CMK (cell line): ENCODE measurements at regions not wholly inside any gene's neighbourhood (a gene's known extent, or its start where the extent isn't known, plus 50 kb on each side); places are given as distances from the start of the nearest gene placed in this dataset.
"Not testable (repeated sequence)": the region's sequence is repeated elsewhere in the genome, so short reads cannot be mapped to it uniquely, and the experiment has no call there.

Experiments
- DNase-seq: peaks from one replicate; pipeline ENCODE4 v3.0.0-alpha.2; 2010; ENCODE audit warnings: low read depth

DNA sequence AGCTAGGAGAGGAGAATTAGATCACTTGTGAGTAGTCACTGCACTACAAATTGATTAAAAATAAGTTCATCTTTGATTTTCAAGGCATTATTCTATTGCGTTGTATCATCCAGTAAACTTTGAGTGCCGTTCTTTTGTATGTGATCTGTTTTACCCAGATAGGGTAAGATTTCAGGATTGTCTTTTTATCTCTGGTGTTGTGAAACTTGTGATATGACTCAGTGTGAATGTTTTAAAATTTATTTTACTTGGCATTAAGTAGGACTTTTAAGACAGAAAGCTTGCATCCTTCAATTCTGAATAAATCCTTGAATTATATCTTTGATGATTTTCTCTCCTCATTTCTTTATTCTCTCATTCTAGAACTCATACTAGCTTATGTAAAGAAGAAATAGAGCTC, 93.3 kb upstream of the ADAMTS5 start:
- DNase-seq = no peak

- no peak for DNase-seq
Observed at GRCh38 chr21:27058673-27059605, 92.1 kb upstream of the ADAMTS5 start.

- DNase-seq = no peak
Observed at GRCh38 chr21:27057997-27058396, 91.1 kb upstream of the ADAMTS5 start.

GRCh38 chr21:27047658-27048314, 80.9 kb upstream of the ADAMTS5 start:
- no peak for DNase-seq

DNA sequence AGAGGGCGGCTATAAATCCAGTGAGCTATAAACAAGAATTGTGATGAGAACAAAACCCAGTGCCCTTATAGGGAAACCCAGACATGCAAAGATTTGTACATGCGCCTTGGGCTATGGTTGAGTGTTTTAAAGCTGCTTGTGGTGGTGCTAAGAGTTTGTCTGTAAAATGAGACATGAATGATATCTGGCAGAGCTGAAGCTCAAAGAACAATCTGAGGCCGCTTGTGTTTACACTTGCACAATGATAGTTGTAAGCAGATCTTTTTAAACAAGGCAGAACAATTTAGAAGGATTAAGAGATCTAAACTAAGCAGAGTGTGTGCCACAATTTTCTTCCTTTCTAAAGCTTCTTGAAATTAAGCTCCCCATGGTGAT, 80.4 kb upstream of the ADAMTS5 start:
- no peak for DNase-seq

GRCh38 chr21:27045281-27045985, 78.5 kb upstream of the ADAMTS5 start:
- no peak for DNase-seq

- no peak for DNase-seq
Observed at GRCh38 chr21:27043377-27043776, 76.5 kb upstream of the ADAMTS5 start.

DNA sequence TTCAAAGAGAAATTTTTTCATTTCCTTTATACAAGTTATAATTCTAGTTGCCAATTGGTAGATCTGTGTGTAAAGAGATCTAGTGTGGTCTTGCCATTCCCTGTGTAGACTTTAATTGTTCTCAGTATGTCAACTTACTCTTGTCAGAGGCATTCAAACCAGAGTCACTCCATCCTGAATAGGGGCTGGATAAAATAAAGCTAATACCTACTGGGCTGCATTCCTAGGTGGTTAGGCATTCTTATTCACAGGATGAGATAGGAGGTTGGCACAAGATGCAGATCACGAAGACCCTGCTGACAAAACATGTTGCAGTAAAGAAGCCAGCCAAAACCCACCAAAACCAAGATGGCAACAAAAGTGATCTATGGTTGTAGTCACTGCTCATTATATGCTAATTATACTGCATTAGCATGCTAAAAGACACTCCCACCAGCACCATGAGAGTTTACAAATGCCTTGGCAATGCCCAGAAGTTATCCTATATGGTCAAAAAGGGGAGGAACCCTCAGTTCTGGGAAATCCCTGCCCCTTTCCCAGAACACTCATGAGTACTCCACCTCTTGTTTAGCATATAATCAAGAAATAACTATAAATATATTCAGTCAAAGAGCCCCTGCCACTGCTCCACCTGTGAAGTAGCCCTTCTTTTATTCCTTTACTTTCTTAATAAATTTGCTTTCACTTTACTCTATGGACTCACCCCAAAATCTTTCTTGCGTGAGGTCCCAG, 74.0 kb upstream of the ADAMTS5 start:
- no peak for DNase-seq

- DNase-seq = no peak
Observed at GRCh38 chr21:27036736-27037301, 69.9 kb upstream of the ADAMTS5 start.

- DNase-seq = no peak
Observed at GRCh38 chr21:27035791-27036190, 68.9 kb upstream of the ADAMTS5 start.

DNA sequence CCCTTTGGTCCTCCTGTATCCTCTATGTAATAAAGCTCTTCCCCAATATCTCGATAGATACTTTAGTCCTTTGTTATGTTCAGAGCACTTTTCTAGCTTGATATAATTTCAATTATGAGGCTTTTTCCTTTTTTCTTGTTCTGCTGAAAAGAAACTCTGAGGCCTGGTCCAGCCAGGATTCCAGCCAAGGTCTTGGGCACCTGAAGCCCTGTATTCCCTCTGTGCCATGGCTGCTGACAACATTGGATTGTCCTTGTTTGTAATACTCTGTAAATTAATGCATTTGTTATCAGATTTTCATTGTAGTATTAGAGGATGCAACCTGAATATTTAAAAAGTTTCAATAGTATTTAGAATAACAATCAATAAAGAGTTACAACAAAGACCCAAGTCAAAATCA, 67.9 kb upstream of the ADAMTS5 start:
- DNase-seq = no peak

- no peak for DNase-seq
Observed at GRCh38 chr21:27033471-27033870, 66.6 kb upstream of the ADAMTS5 start.

- no peak for DNase-seq
Observed at GRCh38 chr21:27026501-27026900, 59.6 kb upstream of the ADAMTS5 start.

DNA sequence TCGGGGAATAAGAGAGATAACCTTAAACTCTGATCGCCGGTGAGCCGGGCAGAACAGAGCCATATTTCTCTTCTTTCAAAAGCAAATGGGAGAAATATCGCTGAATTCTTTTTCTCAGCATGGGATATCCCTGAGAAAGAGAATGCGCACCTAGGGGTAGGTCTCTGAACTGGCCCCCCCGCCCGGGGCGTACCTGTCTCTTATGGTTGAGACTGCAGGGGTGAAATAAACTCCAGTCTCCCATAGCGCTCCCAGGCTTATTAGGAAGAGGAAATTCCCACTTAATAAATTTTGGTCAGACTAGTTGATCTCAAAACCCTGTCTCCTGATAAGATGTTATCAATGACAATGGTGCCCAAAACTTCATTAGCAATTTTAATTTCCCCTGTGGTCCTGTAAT, 58.8 kb upstream of the ADAMTS5 start:
- not testable (repeated sequence) for DNase-seq

GRCh38 chr21:27024971-27025370, 58.1 kb upstream of the ADAMTS5 start:
- no peak for DNase-seq

DNA sequence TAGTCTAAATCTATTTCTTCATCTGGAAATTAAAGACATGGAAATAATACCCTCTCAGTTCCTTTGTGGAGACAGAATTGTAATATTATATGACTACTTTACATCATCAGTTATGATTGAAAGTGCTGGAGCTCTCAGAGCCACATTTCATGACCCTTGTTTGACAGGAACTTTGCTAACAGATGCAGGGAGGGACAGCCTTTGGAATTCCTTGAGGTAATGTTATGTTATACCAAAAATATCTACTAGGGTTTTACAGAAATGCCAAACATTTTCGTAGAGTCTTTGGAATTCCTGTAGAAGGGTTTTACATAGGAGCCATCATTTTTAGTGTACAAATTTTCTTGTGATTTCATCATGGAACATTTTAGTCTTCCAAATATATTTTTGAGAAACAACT, 57.4 kb upstream of the ADAMTS5 start:
- no peak for DNase-seq

DNA sequence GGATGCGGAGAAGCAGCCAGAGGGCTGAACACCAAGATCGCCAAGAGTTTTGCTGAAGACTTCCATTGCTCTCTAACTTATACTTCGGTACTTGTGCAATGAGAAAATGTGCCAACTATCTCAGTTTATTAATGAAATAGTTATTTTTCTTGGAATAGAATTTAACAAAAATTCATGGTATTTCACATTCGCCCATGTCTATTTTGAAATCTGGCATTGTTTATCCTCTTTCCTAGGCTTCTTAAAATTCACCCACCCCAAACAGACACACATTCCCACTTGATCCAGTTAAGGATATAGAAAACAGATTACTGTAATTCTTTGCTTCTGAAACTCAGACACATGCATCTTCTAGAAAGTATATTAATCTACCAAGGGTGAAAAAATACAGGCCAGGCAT, 56.3 kb upstream of the ADAMTS5 start:
- no peak for DNase-seq

DNA sequence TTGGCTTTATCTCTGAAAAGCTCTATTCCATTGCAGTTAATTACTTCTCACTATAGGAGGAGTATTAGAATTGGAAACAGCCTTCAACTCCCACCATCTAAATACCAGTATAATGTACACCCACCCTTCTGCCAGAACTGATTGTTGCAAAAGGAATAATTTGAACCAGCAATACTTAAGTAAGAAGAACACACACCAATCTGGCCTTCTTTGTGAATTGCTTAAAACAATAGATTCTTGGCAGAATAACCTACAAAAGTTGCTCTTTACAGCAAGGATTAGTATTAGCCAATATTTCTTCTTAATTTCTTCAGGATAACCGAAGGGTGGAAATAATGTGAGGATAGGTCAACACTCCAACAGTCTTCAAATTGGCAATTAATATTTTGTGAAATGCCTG, 54.9 kb upstream of the ADAMTS5 start:
- no peak for DNase-seq

- no peak for DNase-seq
Observed at GRCh38 chr21:27021046-27021445, 54.2 kb upstream of the ADAMTS5 start.

DNA sequence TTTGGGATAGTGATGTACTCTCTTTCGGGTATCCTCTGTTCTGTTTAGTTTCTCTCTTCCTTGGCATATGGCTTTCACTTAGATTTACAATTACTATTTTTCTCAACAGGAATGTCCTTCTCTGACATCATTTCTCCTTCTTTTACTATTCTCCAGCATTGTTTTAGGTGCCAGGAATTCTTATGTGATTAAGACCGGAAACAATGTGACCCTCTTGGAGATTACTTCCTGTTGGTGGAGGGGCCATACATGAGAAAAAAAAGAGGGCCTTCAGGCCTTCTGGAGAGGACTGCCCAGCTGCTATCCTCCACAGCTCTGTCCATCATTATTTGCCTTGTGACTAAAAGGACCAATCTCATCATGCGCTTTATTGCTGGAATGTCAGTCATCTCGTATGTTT, 50.4 kb upstream of the ADAMTS5 start:
- no peak for DNase-seq
